MM.1S (cell line): ENCODE measurements at regions not wholly inside any gene's neighbourhood (a gene's known extent, or its start where the extent isn't known, plus 50 kb on each side); places are given as distances from the start of the nearest gene placed in this dataset.

ENCODE experiments used
- DNase-seq: peaks from one replicate; pipeline ENCODE4 v3.0.0-alpha.2; 2015
- H2AFZ ChIP-seq: fragments of 300-600 bp; sonication (generic); 2 replicates; pipeline ENCODE4 v1.6.0; 2016; ENCODE audit warnings: antibody characterized with exemption, low read length
- H3F3A ChIP-seq: fragments of 300-600 bp; sonication (generic); 2 replicates; pipeline ENCODE4 v1.6.1; 2016; ENCODE audit warnings: mild to moderate bottlenecking, antibody characterized with exemption, low read length, moderate library complexity, mixed read lengths; ENCODE audit not compliant: insufficient read depth
- H3K27ac ChIP-seq: fragments of 300-600 bp; sonication (generic); 2 replicates; pipeline ENCODE4 v1.5.1; 2016; ENCODE audit warnings: mild to moderate bottlenecking, low read length
- H3K27me3 ChIP-seq: fragments of 300-600 bp; sonication (generic); replicated peaks from 2 replicates; pipeline ENCODE4 v1.6.0; 2016; ENCODE audit warnings: low read length; ENCODE audit not compliant: insufficient read depth
- H3K36me3 ChIP-seq: fragments of 300-600 bp; sonication (generic); replicated peaks from 2 replicates; pipeline ENCODE4 v1.6.1; 2016; ENCODE audit warnings: mild to moderate bottlenecking, low read length, mixed read lengths; ENCODE audit not compliant: insufficient read depth
- H3K4me1 ChIP-seq: fragments of 300-600 bp; sonication (generic); 2 replicates; pipeline ENCODE4 v1.6.1; 2016; ENCODE audit warnings: low read length, mixed read lengths
- H3K4me2 ChIP-seq: fragments of 300-600 bp; sonication (generic); 2 replicates; pipeline ENCODE4 v1.6.0; 2016; ENCODE audit warnings: low read depth, low read length
- H3K4me3 ChIP-seq: fragments of 300-600 bp; sonication (generic); 2 replicates; pipeline ENCODE4 v1.5.1; 2016; ENCODE audit warnings: low read length, mixed read lengths
- H3K79me2 ChIP-seq: fragments of 300-600 bp; sonication (generic); 2 replicates; pipeline ENCODE4 v1.6.1; 2016; ENCODE audit warnings: mixed run types, low read length, mixed read lengths
- H3K9ac ChIP-seq: fragments of 300-600 bp; sonication (generic); 2 replicates; pipeline ENCODE4 v1.6.1; 2016; ENCODE audit warnings: low read length, mixed read lengths
- H3K9me2 ChIP-seq: fragments of 300-600 bp; sonication (generic); replicated peaks from 2 replicates; pipeline ENCODE4 v1.6.1; 2016; ENCODE audit warnings: mild to moderate bottlenecking, low read length, mixed read lengths; ENCODE audit not compliant: insufficient read depth
- H3K9me3 ChIP-seq: fragments of 300-600 bp; sonication (generic); replicated peaks from 2 replicates; pipeline ENCODE4 v1.6.1; 2016; ENCODE audit warnings: mild to moderate bottlenecking, low read length, mixed read lengths; ENCODE audit not compliant: insufficient read depth
- H4K20me1 ChIP-seq: fragments of 300-600 bp; sonication (generic); 2 replicates; pipeline ENCODE4 v1.6.1; 2016; ENCODE audit warnings: mild to moderate bottlenecking, low read length, moderate library complexity, mixed read lengths; ENCODE audit not compliant: insufficient read depth
- EZH2 ChIP-seq: fragments of 300-600 bp; sonication (generic); optimal IDR thresholded peaks from 2 replicates; pipeline ENCODE3; 2017; ENCODE audit warnings: low read depth, mild to moderate bottlenecking, antibody characterized with exemption, low read length, mixed read lengths
- EZH2phosphoT487 ChIP-seq: fragments of 300-600 bp; sonication (generic); IDR thresholded peaks from 2 replicates; pipeline ENCODE4 v1.6.1; 2018; ENCODE audit warnings: antibody characterized with exemption, low read length
- TF ChIP-seq, protein P1 (sequence below): fragments of 300-600 bp; sonication (generic); IDR thresholded peaks from 2 replicates; pipeline ENCODE4 v1.5.1; 2016; ENCODE audit warnings: antibody characterized with exemption, low read length, mixed read lengths

GRCh38 chr4:60122820-60123219 lies 1077.3 kb upstream of the ADGRL3 start:
- no peak for DNase-seq
- H2AFZ ChIP-seq: no peak overlapping the region

DNA sequence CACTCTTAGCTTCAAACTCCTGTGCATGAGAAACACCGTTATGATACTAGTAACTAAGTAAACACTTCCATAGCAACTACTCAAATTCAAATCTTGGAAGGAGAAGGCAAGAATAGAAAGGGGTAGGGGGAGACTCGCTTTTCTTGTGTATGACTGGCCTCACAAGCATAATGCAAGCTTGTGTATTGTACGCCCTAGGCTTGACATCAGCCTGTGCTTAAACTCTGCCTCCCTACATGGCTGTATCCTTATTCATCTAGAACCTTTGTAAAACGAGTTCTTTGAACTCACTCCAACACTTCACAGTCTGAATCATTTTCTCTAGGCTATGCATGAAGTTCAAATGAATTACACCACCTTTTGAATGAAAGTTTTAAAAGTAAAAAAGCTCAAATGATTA lies 1071.2 kb upstream of the ADGRL3 start:
- Histone ChIP-seq H3K79me2 (no peaks in the 10 kb centered on the region), H3K9ac (no peak overlapping the region), H3K36me3 (no peaks in the 10 kb centered on the region), H3K4me1 (no peaks in the 10 kb centered on the region), H3K9me2 (no peaks in the 10 kb centered on the region), H3K27ac (no peak overlapping the region), H3K9me3 (no peaks in the 10 kb centered on the region), H3K4me2 (no peak overlapping the region), H3F3A (no peaks in the 10 kb centered on the region), H4K20me1 (no peaks in the 10 kb centered on the region), H2AFZ (no peak overlapping the region), H3K4me3 (no peak overlapping the region), H3K27me3 (no peaks in the 10 kb centered on the region)
- DNase-seq: no peak
- no peak for TF ChIP-seq EZH2
- TF ChIP-seq EZH2phosphoT487: no peak

More at GRCh38 chr4:60122820-60123219, 1077.3 kb upstream of the ADGRL3 start:
- no peaks in the 10 kb centered on the region for H3K27me3 ChIP-seq
- no peak overlapping the region for H3K9ac ChIP-seq
- H3K4me1 ChIP-seq: no peaks in the 10 kb centered on the region
- H3K9me3 ChIP-seq: no peaks in the 10 kb centered on the region
- H3K4me3 ChIP-seq: no peak overlapping the region
- no peaks in the 10 kb centered on the region for H3K79me2 ChIP-seq
- no peaks in the 10 kb centered on the region for H3K9me2 ChIP-seq
- H3K36me3 ChIP-seq: no peaks in the 10 kb centered on the region
- no peaks in the 10 kb centered on the region for H4K20me1 ChIP-seq
- H3F3A ChIP-seq: no peaks in the 10 kb centered on the region
- TF ChIP-seq, protein P1, sequence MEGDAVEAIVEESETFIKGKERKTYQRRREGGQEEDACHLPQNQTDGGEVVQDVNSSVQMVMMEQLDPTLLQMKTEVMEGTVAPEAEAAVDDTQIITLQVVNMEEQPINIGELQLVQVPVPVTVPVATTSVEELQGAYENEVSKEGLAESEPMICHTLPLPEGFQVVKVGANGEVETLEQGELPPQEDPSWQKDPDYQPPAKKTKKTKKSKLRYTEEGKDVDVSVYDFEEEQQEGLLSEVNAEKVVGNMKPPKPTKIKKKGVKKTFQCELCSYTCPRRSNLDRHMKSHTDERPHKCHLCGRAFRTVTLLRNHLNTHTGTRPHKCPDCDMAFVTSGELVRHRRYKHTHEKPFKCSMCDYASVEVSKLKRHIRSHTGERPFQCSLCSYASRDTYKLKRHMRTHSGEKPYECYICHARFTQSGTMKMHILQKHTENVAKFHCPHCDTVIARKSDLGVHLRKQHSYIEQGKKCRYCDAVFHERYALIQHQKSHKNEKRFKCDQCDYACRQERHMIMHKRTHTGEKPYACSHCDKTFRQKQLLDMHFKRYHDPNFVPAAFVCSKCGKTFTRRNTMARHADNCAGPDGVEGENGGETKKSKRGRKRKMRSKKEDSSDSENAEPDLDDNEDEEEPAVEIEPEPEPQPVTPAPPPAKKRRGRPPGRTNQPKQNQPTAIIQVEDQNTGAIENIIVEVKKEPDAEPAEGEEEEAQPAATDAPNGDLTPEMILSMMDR: no peak
- TF ChIP-seq EZH2phosphoT487: no peak
- no peak for TF ChIP-seq EZH2
- H3K27ac ChIP-seq: no peak overlapping the region
- no peak overlapping the region for H3K4me2 ChIP-seq

DNA sequence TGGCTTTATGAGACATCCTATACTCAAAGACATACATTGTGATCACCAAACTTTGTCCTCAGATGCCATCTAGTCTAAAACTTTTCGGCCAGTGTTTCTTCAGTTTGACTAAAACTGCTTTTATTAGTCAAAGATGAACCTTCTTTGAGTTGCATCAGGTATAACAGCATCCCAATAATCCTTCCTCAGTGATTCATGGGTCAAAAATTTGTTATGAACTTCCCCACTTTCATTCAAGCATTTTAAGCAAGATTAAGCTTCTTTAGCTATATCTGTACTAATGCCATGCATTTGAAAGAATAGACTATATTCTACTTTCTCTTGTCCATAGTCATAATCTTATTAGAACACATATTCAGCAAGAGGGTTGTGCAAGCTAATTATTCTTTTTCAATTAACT lies 1070.4 kb upstream of the ADGRL3 start:
- no peak overlapping the region for H3K4me2 ChIP-seq
- DNase-seq: no peak
- H3K9me2 ChIP-seq: no peaks in the 10 kb centered on the region
- H3K36me3 ChIP-seq: no peaks in the 10 kb centered on the region
- no peaks in the 10 kb centered on the region for H3K27me3 ChIP-seq
- no peaks in the 10 kb centered on the region for H3K4me1 ChIP-seq
- H3K9ac ChIP-seq: no peak overlapping the region
- H2AFZ ChIP-seq: no peak overlapping the region
- H3K4me3 ChIP-seq: no peak overlapping the region
- H4K20me1 ChIP-seq: no peaks in the 10 kb centered on the region
- H3F3A ChIP-seq: no peaks in the 10 kb centered on the region
- TF ChIP-seq, protein P1: no peak
- TF ChIP-seq EZH2: no peak
- TF ChIP-seq EZH2phosphoT487: no peak
- no peaks in the 10 kb centered on the region for H3K79me2 ChIP-seq
- no peaks in the 10 kb centered on the region for H3K9me3 ChIP-seq
- no peak overlapping the region for H3K27ac ChIP-seq

- no peaks in the 10 kb centered on the region for H4K20me1 ChIP-seq
- H3K9ac ChIP-seq: no peak overlapping the region
- no peak for TF ChIP-seq EZH2phosphoT487
- TF ChIP-seq, protein P1: no peak
- no peak overlapping the region for H2AFZ ChIP-seq
- H3K9me3 ChIP-seq: no peaks in the 10 kb centered on the region
- no peak overlapping the region for H3K4me3 ChIP-seq
- no peaks in the 10 kb centered on the region for H3K9me2 ChIP-seq
- H3K27me3 ChIP-seq: no peaks in the 10 kb centered on the region
- no peak overlapping the region for H3K27ac ChIP-seq
- no peaks in the 10 kb centered on the region for H3F3A ChIP-seq
- no peak for DNase-seq
- H3K4me2 ChIP-seq: no peak overlapping the region
- H3K4me1 ChIP-seq: no peaks in the 10 kb centered on the region
- H3K79me2 ChIP-seq: no peaks in the 10 kb centered on the region
- no peaks in the 10 kb centered on the region for H3K36me3 ChIP-seq
Observed at GRCh38 chr4:60133375-60133774, 1066.8 kb upstream of the ADGRL3 start.
